Activated CD8-positive, alpha-beta memory T cell treated with anti-CD3 and anti-CD28 coated beads for 24 hours (primary cell): ENCODE measurements at regions not wholly inside any gene's neighbourhood (a gene's known extent, or its start where the extent isn't known, plus 50 kb on each side); places are given as distances from the start of the nearest gene placed in this dataset.
"Not testable (repeated sequence)": the region's sequence is repeated elsewhere in the genome, so short reads cannot be mapped to it uniquely, and the experiment has no call there.

Experiments
- DNase-seq: peaks from one replicate; pipeline ENCODE4 v3.0.0-alpha.2; 2020

- DNase-seq, result no peak
Measured at GRCh38 chr19:27892500-27892899, 1320.5 kb downstream of the UQCRFS1 start.

- DNase-seq, result no peak
Measured at GRCh38 chr19:27891411-27891810, 1321.5 kb downstream of the UQCRFS1 start.

GRCh38 chr19:27890696-27891095 lies 1322.3 kb downstream of the UQCRFS1 start:
- no peak for DNase-seq

GRCh38 chr19:27890206-27890605 lies 1322.7 kb downstream of the UQCRFS1 start:
- no peak for DNase-seq

- no peak for DNase-seq
Measured at GRCh38 chr19:27889156-27889555, 1323.8 kb downstream of the UQCRFS1 start.

GRCh38 chr19:27887946-27888345 lies 1325.0 kb downstream of the UQCRFS1 start:
- DNase-seq, result no peak

- DNase-seq, result no peak
Measured at GRCh38 chr19:27885359-27885758, 1327.6 kb downstream of the UQCRFS1 start.

GRCh38 chr19:27884376-27884775 lies 1328.6 kb downstream of the UQCRFS1 start:
- no peak for DNase-seq

GRCh38 chr19:27881213-27881612 lies 1331.7 kb downstream of the UQCRFS1 start:
- DNase-seq, result no peak

- no peak for DNase-seq
Measured at GRCh38 chr19:27876976-27877512, 1335.9 kb downstream of the UQCRFS1 start.

GRCh38 chr19:27876489-27876888 lies 1336.5 kb downstream of the UQCRFS1 start:
- DNase-seq, result no peak

GRCh38 chr19:27872370-27872769 lies 1340.6 kb downstream of the UQCRFS1 start:
- DNase-seq, result no peak

- no peak for DNase-seq
Measured at GRCh38 chr19:27870293-27870692, 1342.7 kb downstream of the UQCRFS1 start.

GRCh38 chr19:27868007-27868406 lies 1344.9 kb downstream of the UQCRFS1 start:
- DNase-seq, result no peak

- DNase-seq, result no peak
Measured at GRCh38 chr19:27865927-27866777, 1346.8 kb downstream of the UQCRFS1 start.

GRCh38 chr19:27861411-27861975 lies 1351.5 kb downstream of the UQCRFS1 start:
- DNase-seq, result no peak

GRCh38 chr19:27860309-27860934 lies 1352.5 kb downstream of the UQCRFS1 start:
- no peak for DNase-seq

- DNase-seq, result no peak
Measured at GRCh38 chr19:27859689-27860088, 1353.3 kb downstream of the UQCRFS1 start.

GRCh38 chr19:27858981-27859581 lies 1353.9 kb downstream of the UQCRFS1 start:
- no peak for DNase-seq

GRCh38 chr19:27852931-27853330 lies 1360.0 kb downstream of the UQCRFS1 start:
- not testable (repeated sequence) for DNase-seq

- no peak for DNase-seq
Measured at GRCh38 chr19:27851543-27852060, 1361.3 kb downstream of the UQCRFS1 start.

- DNase-seq, result no peak
Measured at GRCh38 chr19:27851002-27851481, 1361.9 kb downstream of the UQCRFS1 start.

- no peak for DNase-seq
Measured at GRCh38 chr19:27846944-27847343, 1366.0 kb downstream of the UQCRFS1 start.
